ENCODE measurements at regions not wholly inside any gene's neighbourhood (a gene's known extent, or its start where the extent isn't known, plus 50 kb on each side); places are given as distances from the start of the nearest gene placed in this dataset.

DNA sequence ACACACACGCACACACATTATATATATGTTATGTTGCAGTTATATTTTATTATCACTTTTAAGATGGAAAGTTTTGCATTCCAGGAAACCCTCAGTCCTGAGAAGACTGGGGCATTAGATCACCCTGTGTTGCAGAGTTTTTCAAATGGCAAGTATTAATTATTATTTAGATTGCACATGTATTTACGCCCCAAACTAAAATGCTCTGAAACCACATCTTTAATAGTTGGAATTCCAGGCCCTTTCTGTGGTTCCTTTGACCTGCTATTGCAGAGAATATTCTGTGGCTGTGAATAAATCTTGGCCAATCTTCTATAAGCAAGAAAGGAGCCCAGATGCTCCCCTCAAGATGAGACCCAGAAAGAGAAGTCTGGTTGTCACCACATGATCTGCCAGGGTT, 427.0 kb upstream of the TNP1 start:
- no peak for TF ChIP-seq CTCF (IDR thresholded peaks at IDR 0.05)
- TF ChIP-seq POLR2A (IDR thresholded peaks at IDR 0.05): no peak

Measured in testis (tissue), 2 donors.